ENCODE measurements at regions not wholly inside any gene's neighbourhood (a gene's known extent, or its start where the extent isn't known, plus 50 kb on each side); places are given as distances from the start of the nearest gene placed in this dataset.
"Not testable (repeated sequence)": the region's sequence is repeated elsewhere in the genome, so short reads cannot be mapped to it uniquely, and the experiment has no call there.

DNA sequence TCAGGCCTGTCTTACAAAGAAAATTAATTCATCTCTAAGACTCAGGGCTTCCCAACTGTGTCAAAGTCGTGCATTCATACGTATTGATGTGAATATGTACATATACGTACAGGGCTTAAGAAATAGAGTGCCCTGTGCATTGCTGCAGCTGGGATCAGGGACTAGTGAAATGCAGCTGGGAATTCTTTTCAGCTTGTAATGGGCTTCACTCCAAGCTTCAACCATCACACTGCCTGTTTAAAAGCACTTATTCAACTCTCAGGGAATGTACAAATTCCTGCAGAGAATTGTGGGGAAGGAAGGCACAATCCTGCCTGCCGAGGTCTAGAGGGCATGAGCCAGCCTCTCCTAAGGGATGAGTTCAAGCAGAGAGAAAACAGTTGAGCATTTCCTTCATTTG, 59.6 kb upstream of the MAN2A1 start:
- POLR2A ChIA-PET: no interaction called here
- Mint-ChIP-seq H3K36me3 (peaks cover 0 to 3% (median 0%) of the 10 kb centered on the region in 3 donors), H3K4me3 (no peak overlapping the region), H3K27me3 (peaks cover 16 to 60% of the 10 kb centered on the region in 2 donors), H3K4me1 (no peaks in the 10 kb centered on the region), H3K9me3 (peaks cover 0 to 3% (median 0%) of the 10 kb centered on the region in 5 donors), H3K27ac (no peak overlapping the region)
- Histone ChIP-seq H3K4me3 (ENCODE audit: low read length) (no peak overlapping the region), H3K27me3 (ENCODE audit: insufficient read depth, low read length, poor library complexity, severe bottlenecking) (no peaks in the 10 kb centered on the region), H3K4me1 (ENCODE audit: insufficient read depth, low read length) (no peaks in the 10 kb centered on the region), H3K9me3 (ENCODE audit: low read length) (no peaks in the 10 kb centered on the region), H3K27ac (ENCODE audit: low read depth, low read length) (no peak overlapping the region), H3K36me3 (ENCODE audit: insufficient read depth, low read length) (no peaks in the 10 kb centered on the region)
- no peak for DNase-seq
- CTCF ChIA-PET: no interaction called here

DNA sequence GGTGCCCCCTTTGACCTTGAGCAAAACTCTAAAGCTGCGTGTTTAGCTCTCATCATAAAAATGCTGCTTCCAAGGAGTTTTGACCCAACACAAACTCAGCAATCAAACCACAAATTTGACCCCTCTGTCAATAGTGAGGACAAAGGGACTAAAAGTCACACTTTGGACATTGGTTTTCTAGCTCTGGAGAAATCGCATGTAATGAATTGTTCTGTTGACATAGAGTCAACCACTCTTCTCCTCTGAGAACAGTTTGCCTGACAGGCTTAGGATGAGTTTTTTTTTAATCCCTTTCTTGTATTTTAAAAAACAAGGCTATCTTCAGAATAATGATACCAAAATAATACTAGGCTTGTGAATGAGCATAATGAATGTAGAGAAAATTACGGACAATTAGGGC, 61.1 kb upstream of the MAN2A1 start:
- Histone ChIP-seq H3K27me3 (ENCODE audit: insufficient read depth, low read length, poor library complexity, severe bottlenecking) (no peaks in the 10 kb centered on the region), H3K27ac (ENCODE audit: low read depth, low read length) (no peak overlapping the region), H3K36me3 (ENCODE audit: insufficient read depth, low read length) (no peaks in the 10 kb centered on the region), H3K4me1 (ENCODE audit: insufficient read depth, low read length) (no peaks in the 10 kb centered on the region), H3K4me3 (ENCODE audit: low read length) (no peak overlapping the region), H3K9me3 (ENCODE audit: low read length) (no peaks in the 10 kb centered on the region)
- Mint-ChIP-seq H3K4me1 (no peaks in the 10 kb centered on the region), H3K27ac (no peak overlapping the region), H3K27me3 (peaks cover 13 to 56% of the 10 kb centered on the region in 2 donors), H3K4me3 (no peak overlapping the region), H3K9me3 (peaks cover 0 to 5% (median 0%) of the 10 kb centered on the region in 5 donors), H3K36me3 (no peaks in the 10 kb centered on the region)
- no peak for DNase-seq
- ChIA-PET CTCF (no interaction called here), POLR2A (no interaction called here)

DNA sequence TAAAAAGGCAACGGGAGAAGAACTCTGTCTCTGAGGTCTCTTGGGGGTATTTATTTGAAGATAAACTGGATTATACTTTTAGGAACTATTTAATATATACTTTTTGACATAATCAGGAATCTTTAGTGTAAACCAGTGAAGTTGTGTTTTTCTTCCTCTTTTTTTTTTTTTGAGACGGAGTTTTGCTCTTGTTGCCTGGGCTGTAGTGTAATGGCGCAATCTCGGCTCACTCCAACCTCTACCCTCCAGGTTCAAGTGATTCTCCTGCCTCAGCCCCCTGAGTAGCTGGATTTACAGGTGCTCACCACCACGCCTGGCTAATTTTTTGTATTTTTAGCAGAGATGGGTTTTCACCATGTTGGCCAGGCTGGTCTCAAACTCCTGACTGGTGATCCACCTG, 68.5 kb upstream of the MAN2A1 start:
- H3K4me3 Mint-ChIP-seq; H3K27me3 ChIP-seq (ENCODE audit: insufficient read depth, low read length, poor library complexity, severe bottlenecking); H3K4me3 ChIP-seq (ENCODE audit: low read length); H3K27ac Mint-ChIP-seq; DNase-seq; H3K9me3 Mint-ChIP-seq; H3K27ac ChIP-seq (ENCODE audit: low read depth, low read length); POLR2A ChIA-PET; H3K36me3 ChIP-seq (ENCODE audit: insufficient read depth, low read length); CTCF ChIA-PET; H3K4me1 ChIP-seq (ENCODE audit: insufficient read depth, low read length); H3K4me1 Mint-ChIP-seq; H3K9me3 ChIP-seq (ENCODE audit: low read length); H3K36me3 Mint-ChIP-seq: not testable (repeated sequence)
- H3K27me3 Mint-ChIP-seq: peaks cover 1 to 25% of the 10 kb centered on the region in 2 donors

DNA sequence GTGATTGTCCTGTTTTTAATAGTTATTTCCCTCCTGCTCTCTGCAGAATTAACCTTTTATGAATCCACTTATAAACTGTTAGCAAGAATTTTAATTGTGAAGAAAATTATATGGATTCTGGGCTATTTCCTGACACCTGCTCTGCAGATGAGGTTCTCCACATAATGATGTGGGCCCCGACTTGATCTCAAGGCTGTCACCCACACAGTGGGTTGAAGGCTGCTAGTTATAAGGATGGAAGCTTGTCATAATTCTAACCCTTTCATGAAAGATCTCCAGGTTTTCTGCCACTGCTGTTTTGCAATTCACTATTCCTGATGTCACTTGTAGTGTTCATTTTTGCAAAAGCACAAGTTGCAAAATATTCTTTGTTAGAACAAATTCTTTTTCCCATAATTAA, 69.1 kb upstream of the MAN2A1 start:
- no peaks in the 10 kb centered on the region for H3K36me3 ChIP-seq (ENCODE audit: insufficient read depth, low read length)
- ChIA-PET CTCF (no interaction called here), POLR2A (no interaction called here)
- H3K27ac Mint-ChIP-seq: no peak overlapping the region
- peaks cover 1 to 19% of the 10 kb centered on the region in 2 donors for H3K27me3 Mint-ChIP-seq
- H3K4me3 Mint-ChIP-seq: no peak overlapping the region
- DNase-seq: no peak
- H3K36me3 Mint-ChIP-seq: no peaks in the 10 kb centered on the region
- no peaks in the 10 kb centered on the region for H3K27me3 ChIP-seq (ENCODE audit: insufficient read depth, low read length, poor library complexity, severe bottlenecking)
- no peaks in the 10 kb centered on the region for H3K4me1 Mint-ChIP-seq
- H3K4me1 ChIP-seq (ENCODE audit: insufficient read depth, low read length): no peaks in the 10 kb centered on the region
- H3K4me3 ChIP-seq (ENCODE audit: low read length): no peak overlapping the region
- peaks cover 0 to 2% (median 0%) of the 10 kb centered on the region in 5 donors for H3K9me3 Mint-ChIP-seq
- H3K9me3 ChIP-seq (ENCODE audit: low read length): no peaks in the 10 kb centered on the region
- H3K27ac ChIP-seq (ENCODE audit: low read depth, low read length): no peak overlapping the region

DNA sequence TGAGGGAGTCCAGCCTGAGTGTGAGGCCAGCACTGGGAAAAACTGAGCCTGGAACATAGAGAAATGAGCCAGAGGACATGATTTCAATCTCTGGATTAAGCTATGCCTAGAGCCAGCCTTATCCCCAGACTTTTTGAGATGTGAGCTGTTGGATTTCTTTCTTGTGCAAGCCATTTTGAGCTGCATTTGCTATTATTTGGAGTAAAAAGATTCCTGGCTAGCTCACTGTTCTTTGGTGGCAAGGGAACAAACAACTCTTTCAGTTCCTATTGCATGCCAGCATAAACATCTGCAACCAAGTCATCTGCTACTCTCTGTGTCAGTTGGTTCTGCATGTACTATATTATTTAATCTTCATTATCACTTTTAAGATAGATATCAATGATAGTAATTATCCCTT, 70.1 kb upstream of the MAN2A1 start:
- Histone ChIP-seq H3K4me3 (ENCODE audit: low read length) (no peak overlapping the region), H3K27ac (ENCODE audit: low read depth, low read length) (no peak overlapping the region), H3K4me1 (ENCODE audit: insufficient read depth, low read length) (no peaks in the 10 kb centered on the region), H3K9me3 (ENCODE audit: low read length) (no peaks in the 10 kb centered on the region), H3K36me3 (ENCODE audit: insufficient read depth, low read length) (no peaks in the 10 kb centered on the region), H3K27me3 (ENCODE audit: insufficient read depth, low read length, poor library complexity, severe bottlenecking) (no peaks in the 10 kb centered on the region)
- H3K9me3 Mint-ChIP-seq: no peaks in the 10 kb centered on the region
- H3K27me3 Mint-ChIP-seq: peaks cover 0 to 13% of the 10 kb centered on the region in 2 donors
- H3K4me3 Mint-ChIP-seq: no peak overlapping the region
- DNase-seq: no peak
- ChIA-PET POLR2A (no interaction called here), CTCF (no interaction called here)
- no peaks in the 10 kb centered on the region for H3K36me3 Mint-ChIP-seq
- H3K4me1 Mint-ChIP-seq: no peaks in the 10 kb centered on the region
- no peak overlapping the region for H3K27ac Mint-ChIP-seq

DNA sequence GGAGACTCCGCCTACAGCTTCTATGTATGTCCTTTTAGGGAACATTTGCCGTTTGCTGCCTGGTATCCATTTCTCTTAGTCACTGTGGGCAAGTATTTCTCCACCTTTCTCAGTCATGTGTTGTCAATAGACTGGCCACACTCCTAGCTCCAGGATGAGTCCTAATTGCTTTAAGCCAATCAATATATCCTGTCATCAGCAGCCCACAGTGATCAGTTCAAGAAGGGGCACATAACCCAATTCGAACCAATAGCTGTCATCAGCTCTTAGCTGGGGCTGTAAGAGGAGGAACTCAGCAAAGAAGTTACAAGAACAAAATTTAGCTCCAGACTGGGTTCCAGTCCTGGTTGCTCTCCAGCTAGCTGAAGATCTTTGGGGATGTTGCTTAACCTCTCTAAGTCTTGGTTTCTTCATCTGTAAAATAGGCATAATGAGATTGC, 70.7 kb upstream of the MAN2A1 start:
- CTCF ChIA-PET: no interaction called here

DNA sequence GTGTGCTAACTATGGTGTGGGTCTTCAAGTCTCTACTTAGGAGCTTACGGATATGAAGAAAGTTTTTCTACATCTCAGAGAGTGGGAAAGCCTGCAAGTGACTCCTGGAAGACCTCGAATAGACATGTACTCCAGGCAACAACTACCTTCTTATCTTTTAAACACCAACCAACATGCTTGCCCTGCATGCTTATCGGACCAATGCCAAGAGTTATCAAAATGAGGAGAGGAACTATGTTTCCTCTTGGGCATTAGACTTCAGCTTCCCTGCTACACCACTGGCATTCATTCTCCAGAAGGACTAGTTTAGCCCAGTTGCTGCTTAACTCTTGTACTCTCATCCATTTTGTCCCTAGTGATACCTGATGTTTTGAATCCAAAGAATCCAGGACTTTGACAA, 74.7 kb upstream of the MAN2A1 start:
- Histone ChIP-seq H3K9me3 (ENCODE audit: low read length) (no peaks in the 10 kb centered on the region), H3K4me3 (ENCODE audit: low read length) (no peak overlapping the region), H3K27ac (ENCODE audit: low read depth, low read length) (no peak overlapping the region), H3K27me3 (ENCODE audit: insufficient read depth, low read length, poor library complexity, severe bottlenecking) (no peaks in the 10 kb centered on the region), H3K36me3 (ENCODE audit: insufficient read depth, low read length) (no peaks in the 10 kb centered on the region), H3K4me1 (ENCODE audit: insufficient read depth, low read length) (no peaks in the 10 kb centered on the region)
- Mint-ChIP-seq H3K4me1 (no peaks in the 10 kb centered on the region), H3K27ac (no peak overlapping the region), H3K4me3 (no peak overlapping the region), H3K9me3 (no peaks in the 10 kb centered on the region), H3K27me3 (peaks cover 3 to 12% of the 10 kb centered on the region in 2 donors), H3K36me3 (no peaks in the 10 kb centered on the region)
- ChIA-PET POLR2A (no interaction called here), CTCF (no interaction called here)
- no peak for DNase-seq

More for the DNA sequence above, 70.7 kb upstream of the MAN2A1 start:
- no peaks in the 10 kb centered on the region for H3K4me1 ChIP-seq (ENCODE audit: insufficient read depth, low read length)
- Mint-ChIP-seq H3K27ac (no peak overlapping the region), H3K9me3 (no peaks in the 10 kb centered on the region), H3K4me1 (no peaks in the 10 kb centered on the region), H3K36me3 (no peaks in the 10 kb centered on the region), H3K27me3 (peaks cover 0 to 12% of the 10 kb centered on the region in 2 donors), H3K4me3 (no peak overlapping the region)
- H3K27me3 ChIP-seq (ENCODE audit: insufficient read depth, low read length, poor library complexity, severe bottlenecking): no peaks in the 10 kb centered on the region
- DNase-seq: no peak
- H3K27ac ChIP-seq (ENCODE audit: low read depth, low read length): no peak overlapping the region
- POLR2A ChIA-PET: interaction anchor here (0.5 kb wide), 1 partner anchor 96 kb away, joined by 3 read pairs; no protein-coding TSS in a partner anchor
- no peak overlapping the region for H3K4me3 ChIP-seq (ENCODE audit: low read length)
- H3K36me3 ChIP-seq (ENCODE audit: insufficient read depth, low read length): no peaks in the 10 kb centered on the region
- no peaks in the 10 kb centered on the region for H3K9me3 ChIP-seq (ENCODE audit: low read length)

DNA sequence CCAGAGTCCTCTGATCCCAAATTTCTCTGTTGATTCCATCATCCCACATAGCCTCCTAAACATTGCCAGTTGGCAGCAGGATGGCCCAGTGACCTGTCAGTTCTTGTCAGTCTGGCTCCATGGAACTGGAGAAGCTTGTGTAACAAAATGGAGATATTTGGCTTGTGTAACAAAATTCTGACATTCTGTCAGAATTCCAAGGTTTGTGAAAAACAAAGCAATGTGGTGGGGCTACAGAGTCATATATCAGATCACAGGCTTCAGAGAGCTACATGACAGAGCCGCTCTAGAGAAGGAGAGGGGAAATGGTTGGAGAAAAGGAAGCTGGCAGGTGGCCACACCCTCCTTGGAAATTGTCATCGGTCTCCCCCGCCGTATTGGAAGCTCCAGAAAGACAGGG, 75.4 kb upstream of the MAN2A1 start:
- H3K9me3 ChIP-seq (ENCODE audit: low read length): no peaks in the 10 kb centered on the region
- H3K9me3 Mint-ChIP-seq: no peaks in the 10 kb centered on the region
- H3K4me1 ChIP-seq (ENCODE audit: insufficient read depth, low read length): no peaks in the 10 kb centered on the region
- no peaks in the 10 kb centered on the region for H3K36me3 Mint-ChIP-seq
- ChIA-PET POLR2A (no interaction called here), CTCF (no interaction called here)
- no peak overlapping the region for H3K27ac Mint-ChIP-seq
- no peak overlapping the region for H3K27ac ChIP-seq (ENCODE audit: low read depth, low read length)
- H3K27me3 ChIP-seq (ENCODE audit: insufficient read depth, low read length, poor library complexity, severe bottlenecking): no peaks in the 10 kb centered on the region
- H3K36me3 ChIP-seq (ENCODE audit: insufficient read depth, low read length): no peaks in the 10 kb centered on the region
- no peak overlapping the region for H3K4me3 Mint-ChIP-seq
- no peaks in the 10 kb centered on the region for H3K4me1 Mint-ChIP-seq
- H3K4me3 ChIP-seq (ENCODE audit: low read length): no peak overlapping the region
- DNase-seq: no peak
- peaks cover 3 to 12% of the 10 kb centered on the region in 2 donors for H3K27me3 Mint-ChIP-seq

DNA sequence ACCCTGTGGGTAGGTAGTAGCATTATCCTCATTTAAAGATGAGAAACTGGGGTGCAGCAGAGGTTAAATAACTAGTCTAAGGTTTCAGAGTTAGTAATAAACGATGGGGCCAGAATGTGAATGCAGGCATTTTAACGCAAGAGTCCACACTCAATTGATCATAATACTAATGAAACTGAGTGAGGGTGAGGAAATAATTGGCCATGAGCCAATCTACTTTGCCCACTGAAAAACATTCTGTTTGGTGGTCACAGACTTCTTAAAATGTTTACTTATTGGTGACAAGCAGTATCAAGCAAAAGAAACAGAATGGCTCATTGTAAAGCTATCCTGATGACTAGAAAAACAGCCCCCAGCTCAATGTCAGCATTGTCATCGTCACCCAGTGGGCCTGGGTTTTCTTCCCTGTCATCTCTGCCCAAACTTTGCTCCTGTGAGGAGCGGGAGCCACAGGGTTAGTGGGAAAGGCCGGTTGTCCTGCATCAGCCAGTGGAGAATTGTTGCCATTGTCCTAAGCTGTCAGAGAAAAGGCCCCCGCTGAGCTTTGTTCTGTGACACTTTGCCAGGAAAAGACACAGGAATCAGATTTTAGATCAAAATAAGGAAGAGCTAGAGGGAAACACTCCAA, 77.3 kb upstream of the MAN2A1 start:
- Histone ChIP-seq H3K4me3 (ENCODE audit: low read length) (no peak overlapping the region), H3K36me3 (ENCODE audit: insufficient read depth, low read length) (no peaks in the 10 kb centered on the region), H3K27me3 (ENCODE audit: insufficient read depth, low read length, poor library complexity, severe bottlenecking) (no peaks in the 10 kb centered on the region), H3K9me3 (ENCODE audit: low read length) (no peaks in the 10 kb centered on the region), H3K4me1 (ENCODE audit: insufficient read depth, low read length) (no peaks in the 10 kb centered on the region), H3K27ac (ENCODE audit: low read depth, low read length) (no peak overlapping the region)
- ChIA-PET CTCF (no interaction called here), POLR2A (no interaction called here)
- no peaks in the 10 kb centered on the region for H3K9me3 Mint-ChIP-seq
- H3K36me3 Mint-ChIP-seq: no peaks in the 10 kb centered on the region
- DNase-seq: no peak
- no peaks in the 10 kb centered on the region for H3K4me1 Mint-ChIP-seq
- H3K27me3 Mint-ChIP-seq: peaks cover 3 to 4% of the 10 kb centered on the region in 2 donors
- H3K4me3 Mint-ChIP-seq: no peak overlapping the region
- no peak overlapping the region for H3K27ac Mint-ChIP-seq
